ENCODE measurements at regions not wholly inside any gene's neighbourhood (a gene's known extent, or its start where the extent isn't known, plus 50 kb on each side); places are given as distances from the start of the nearest gene placed in this dataset.

DNA sequence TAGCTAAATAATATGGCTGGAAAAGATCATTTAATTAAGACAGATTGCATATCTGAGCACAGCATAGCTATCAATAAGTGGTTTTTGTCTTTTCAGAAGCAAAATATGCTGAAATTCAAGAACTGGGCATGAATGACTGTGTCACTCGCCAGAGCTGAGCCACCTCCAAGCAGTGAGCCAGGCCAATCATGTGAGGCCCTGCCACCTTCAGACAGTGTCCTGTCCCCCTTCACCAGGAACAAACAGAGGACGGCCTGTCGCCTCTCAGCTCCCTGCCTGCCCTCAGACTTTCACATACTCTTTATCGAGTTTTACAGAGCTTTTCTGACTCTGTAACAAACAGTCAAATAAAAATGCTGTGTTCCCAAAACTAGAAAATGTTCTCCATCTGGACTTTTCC lies 171.0 kb upstream of the TSC22D1 start:
- ChIA-PET POLR2A (no interaction called here), CTCF (no interaction called here)
- Histone ChIP-seq H3K27me3 (ENCODE audit: control insufficient read depth in 2 of 2, insufficient read depth in 2 of 2, low read length in 2 of 2) (no peaks in the 10 kb centered on the region), H3K9me3 (ENCODE audit: control insufficient read depth in 2 of 3, low read length in 3 of 3) (no peaks in the 10 kb centered on the region), H3K4me3 (ENCODE audit: low read length) (no peak overlapping the region), H3K36me3 (ENCODE audit: control insufficient read depth in 2 of 3, insufficient read depth in 3 of 3, low read length in 3 of 3) (no peaks in the 10 kb centered on the region), H3K4me1 (ENCODE audit: control insufficient read depth in 2 of 2, insufficient read depth in 2 of 2, low read length in 2 of 2) (no peaks in the 10 kb centered on the region), H3K27ac (ENCODE audit: low read depth, low read length) (no peak overlapping the region)
- H3K36me3 Mint-ChIP-seq, result no peaks in the 10 kb centered on the region
- H3K4me3 Mint-ChIP-seq, result no peak overlapping the region
- ATAC-seq, result no peak
- no peak for DNase-seq
- no peaks in the 10 kb centered on the region for H3K4me1 Mint-ChIP-seq
- peaks cover 0 to 16% (median 3%) of the 10 kb centered on the region in 5 donors for H3K27me3 Mint-ChIP-seq
- intact Hi-C loops (cut with micrococcal nuclease), result no loop called here
- peaks cover 0 to 10% (median 2%) of the 10 kb centered on the region in 11 donors for H3K9me3 Mint-ChIP-seq
- H3K27ac Mint-ChIP-seq, result no peak overlapping the region

DNA sequence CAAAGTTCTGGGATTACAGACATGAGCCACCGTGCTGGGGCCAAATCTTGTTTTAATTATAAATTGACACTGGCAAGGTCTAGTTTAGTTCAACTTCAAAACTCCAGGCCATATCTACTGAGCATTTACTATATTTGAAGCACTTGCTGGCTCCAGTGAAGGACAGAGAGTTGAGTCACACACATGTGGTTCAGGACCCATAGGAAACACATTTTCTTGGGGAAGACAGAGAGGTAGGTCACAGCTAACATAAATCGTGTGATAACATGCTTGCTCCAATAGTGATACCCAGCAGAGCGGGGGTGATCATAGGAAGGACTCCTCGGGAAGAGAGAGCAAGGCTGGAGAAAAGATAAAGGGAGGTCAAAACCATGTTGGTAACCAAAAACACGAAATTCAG lies 170.6 kb upstream of the TSC22D1 start:
- H3K36me3 Mint-ChIP-seq, result no peaks in the 10 kb centered on the region
- H3K27ac Mint-ChIP-seq, result no peak overlapping the region
- DNase-seq, result no peak
- peaks cover 0 to 16% (median 3%) of the 10 kb centered on the region in 5 donors for H3K27me3 Mint-ChIP-seq
- no peaks in the 10 kb centered on the region for H3K36me3 ChIP-seq (ENCODE audit: control insufficient read depth in 2 of 3, insufficient read depth in 3 of 3, low read length in 3 of 3)
- H3K4me1 Mint-ChIP-seq, result no peaks in the 10 kb centered on the region
- H3K9me3 ChIP-seq (ENCODE audit: control insufficient read depth in 2 of 3, low read length in 3 of 3), result no peaks in the 10 kb centered on the region
- ATAC-seq, result no peak
- intact Hi-C loops (cut with micrococcal nuclease), result no loop called here
- no peak overlapping the region for H3K27ac ChIP-seq (ENCODE audit: low read depth, low read length)
- POLR2A ChIA-PET, result no interaction called here
- CTCF ChIA-PET, result no interaction called here
- peaks cover 0 to 10% (median 2%) of the 10 kb centered on the region in 11 donors for H3K9me3 Mint-ChIP-seq
- H3K27me3 ChIP-seq (ENCODE audit: control insufficient read depth in 2 of 2, insufficient read depth in 2 of 2, low read length in 2 of 2), result no peaks in the 10 kb centered on the region
- H3K4me3 Mint-ChIP-seq, result no peak overlapping the region
- H3K4me3 ChIP-seq (ENCODE audit: low read length), result no peak overlapping the region
- H3K4me1 ChIP-seq (ENCODE audit: control insufficient read depth in 2 of 2, insufficient read depth in 2 of 2, low read length in 2 of 2), result no peaks in the 10 kb centered on the region

DNA sequence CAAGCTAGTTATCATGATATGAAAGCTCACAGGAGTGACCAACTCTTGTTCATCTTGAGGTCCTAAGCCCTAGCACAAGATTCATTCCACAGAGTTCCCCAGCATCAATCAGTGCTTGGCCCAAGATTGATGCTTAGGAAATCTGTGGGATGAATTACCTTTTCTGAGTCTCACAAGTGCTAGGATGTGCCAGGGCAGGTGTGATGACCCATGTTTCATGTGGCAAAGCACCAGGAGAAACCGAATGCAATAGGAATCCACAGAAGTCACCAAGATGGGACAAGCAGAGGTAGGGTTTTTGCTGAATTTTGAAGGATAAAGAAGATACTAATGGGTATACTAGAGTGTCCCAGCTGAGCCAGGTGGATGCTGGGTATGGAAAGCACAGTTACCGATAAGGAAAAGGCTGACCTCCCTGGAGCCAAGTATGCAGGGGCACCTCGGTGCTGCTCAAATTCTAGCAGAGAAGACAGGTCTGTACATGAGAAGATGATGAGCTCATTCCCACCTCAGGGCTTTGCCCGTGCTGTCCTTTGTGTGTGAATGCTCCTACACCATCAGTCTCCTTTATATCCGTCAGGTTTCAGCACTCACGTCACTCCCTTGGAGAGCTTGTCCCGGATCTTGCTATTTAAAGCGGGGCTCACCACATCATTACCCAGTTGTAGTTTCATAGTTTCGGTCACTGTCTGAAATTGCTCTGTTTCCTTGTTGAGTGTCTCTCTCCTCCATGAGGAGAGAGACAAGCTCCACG lies 168.9 kb upstream of the TSC22D1 start:
- ATAC-seq (no peak), DNase-seq (no peak)
- intact Hi-C loops (cut with micrococcal nuclease), result no loop called here
- H3K4me3 Mint-ChIP-seq, result no peak overlapping the region
- H3K4me1 Mint-ChIP-seq, result no peaks in the 10 kb centered on the region
- Histone ChIP-seq H3K36me3 (ENCODE audit: control insufficient read depth in 2 of 3, insufficient read depth in 3 of 3, low read length in 3 of 3) (no peaks in the 10 kb centered on the region), H3K9me3 (ENCODE audit: control insufficient read depth in 2 of 3, low read length in 3 of 3) (no peaks in the 10 kb centered on the region), H3K27me3 (ENCODE audit: control insufficient read depth in 2 of 2, insufficient read depth in 2 of 2, low read length in 2 of 2) (no peaks in the 10 kb centered on the region), H3K27ac (ENCODE audit: low read depth, low read length) (no peak overlapping the region), H3K4me1 (ENCODE audit: control insufficient read depth in 2 of 2, insufficient read depth in 2 of 2, low read length in 2 of 2) (no peaks in the 10 kb centered on the region), H3K4me3 (ENCODE audit: low read length) (no peak overlapping the region)
- H3K27ac Mint-ChIP-seq, result no peak overlapping the region
- POLR2A ChIA-PET, result no interaction called here
- peaks cover 0 to 10% (median 2%) of the 10 kb centered on the region in 11 donors for H3K9me3 Mint-ChIP-seq
- H3K36me3 Mint-ChIP-seq, result no peaks in the 10 kb centered on the region
- CTCF ChIA-PET, result no interaction called here
- H3K27me3 Mint-ChIP-seq, result peaks cover 0 to 16% (median 3%) of the 10 kb centered on the region in 5 donors

DNA sequence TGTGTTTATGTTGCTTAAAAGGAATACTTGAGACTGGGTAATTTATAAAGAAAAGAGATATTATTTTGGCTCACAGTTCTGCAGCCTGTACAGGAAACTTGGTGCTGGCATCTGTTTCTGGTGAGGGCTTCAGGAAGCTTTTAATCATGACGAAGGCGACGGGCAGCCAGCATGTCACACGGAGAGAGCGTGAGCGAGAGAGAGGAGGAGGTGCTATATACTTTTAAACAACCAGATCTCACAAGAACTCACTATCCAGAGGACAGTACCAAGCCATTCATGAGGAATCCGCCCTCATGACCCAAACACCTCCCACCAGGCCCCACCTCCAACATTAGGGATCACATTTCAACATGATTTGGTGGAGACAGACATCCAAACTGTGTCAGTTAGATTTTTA lies 163.4 kb upstream of the TSC22D1 start:
- Histone ChIP-seq H3K27ac (ENCODE audit: low read depth, low read length) (no peak overlapping the region), H3K4me1 (ENCODE audit: control insufficient read depth in 2 of 2, insufficient read depth in 2 of 2, low read length in 2 of 2) (no peaks in the 10 kb centered on the region), H3K36me3 (ENCODE audit: control insufficient read depth in 2 of 3, insufficient read depth in 3 of 3, low read length in 3 of 3) (no peaks in the 10 kb centered on the region), H3K4me3 (ENCODE audit: low read length) (no peak overlapping the region), H3K9me3 (ENCODE audit: control insufficient read depth in 2 of 3, low read length in 3 of 3) (no peaks in the 10 kb centered on the region), H3K27me3 (ENCODE audit: control insufficient read depth in 2 of 2, insufficient read depth in 2 of 2, low read length in 2 of 2) (no peaks in the 10 kb centered on the region)
- Mint-ChIP-seq H3K9me3 (peaks cover 0 to 9% (median 2%) of the 10 kb centered on the region in 11 donors), H3K27ac (no peak overlapping the region), H3K27me3 (peaks cover 0 to 5% (median 0%) of the 10 kb centered on the region in 5 donors), H3K36me3 (no peaks in the 10 kb centered on the region), H3K4me1 (no peaks in the 10 kb centered on the region), H3K4me3 (no peak overlapping the region)
- ATAC-seq (no peak), DNase-seq (no peak)
- intact Hi-C loops (cut with micrococcal nuclease), result no loop called here
- ChIA-PET CTCF (no interaction called here), POLR2A (no interaction called here)

DNA sequence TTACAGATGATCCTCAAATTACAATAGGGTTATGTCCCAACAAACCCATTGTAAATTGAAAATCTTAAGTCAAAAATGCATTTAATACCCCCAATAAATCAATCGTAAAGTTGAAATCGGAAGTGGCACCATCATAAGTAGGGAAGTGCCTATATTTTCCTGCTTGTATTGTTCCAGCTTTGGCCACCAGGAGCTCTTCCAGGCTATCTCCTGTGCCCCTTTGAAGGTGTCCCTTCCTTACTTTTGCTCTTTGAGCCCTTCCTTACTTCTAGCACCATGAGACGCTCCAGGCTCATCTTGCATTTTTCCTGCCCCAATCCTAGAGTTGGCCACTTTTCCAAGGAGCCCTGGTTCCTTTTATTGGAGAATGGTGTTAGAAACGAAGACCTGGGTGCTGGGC lies 163.0 kb upstream of the TSC22D1 start:
- Mint-ChIP-seq H3K36me3 (no peaks in the 10 kb centered on the region), H3K27me3 (peaks cover 0 to 5% (median 0%) of the 10 kb centered on the region in 5 donors), H3K4me3 (no peak overlapping the region), H3K4me1 (no peaks in the 10 kb centered on the region), H3K9me3 (peaks cover 0 to 9% (median 2%) of the 10 kb centered on the region in 11 donors), H3K27ac (no peak overlapping the region)
- H3K9me3 ChIP-seq (ENCODE audit: control insufficient read depth in 2 of 3, low read length in 3 of 3), result no peaks in the 10 kb centered on the region
- no peak overlapping the region for H3K4me3 ChIP-seq (ENCODE audit: low read length)
- H3K36me3 ChIP-seq (ENCODE audit: control insufficient read depth in 2 of 3, insufficient read depth in 3 of 3, low read length in 3 of 3), result no peaks in the 10 kb centered on the region
- H3K4me1 ChIP-seq (ENCODE audit: control insufficient read depth in 2 of 2, insufficient read depth in 2 of 2, low read length in 2 of 2), result no peaks in the 10 kb centered on the region
- POLR2A ChIA-PET, result no interaction called here
- no peak for ATAC-seq
- CTCF ChIA-PET, result no interaction called here
- H3K27ac ChIP-seq (ENCODE audit: low read depth, low read length), result no peak overlapping the region
- intact Hi-C loops (cut with micrococcal nuclease), result no loop called here
- DNase-seq, result no peak
- no peaks in the 10 kb centered on the region for H3K27me3 ChIP-seq (ENCODE audit: control insufficient read depth in 2 of 2, insufficient read depth in 2 of 2, low read length in 2 of 2)

DNA sequence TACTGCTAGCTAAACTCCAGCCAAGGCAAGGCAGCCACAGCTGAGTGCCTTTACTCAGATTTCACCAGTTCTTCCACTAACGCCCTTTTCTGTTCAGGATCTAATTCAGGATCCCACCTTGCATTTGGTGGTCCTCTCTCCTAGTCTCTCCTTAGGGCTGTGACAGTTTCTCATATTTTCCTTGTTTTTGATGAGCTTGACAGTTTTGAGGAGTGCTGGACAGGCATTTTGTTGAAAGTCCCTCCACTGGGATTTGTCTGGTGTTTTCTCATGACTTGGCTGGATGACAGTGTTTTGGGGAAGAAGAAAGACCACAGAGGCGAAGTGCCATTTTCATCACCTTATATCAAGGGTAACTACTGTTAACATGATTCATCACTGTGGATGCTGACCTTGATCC lies 162.3 kb upstream of the TSC22D1 start:
- H3K9me3 Mint-ChIP-seq, result peaks cover 0 to 3% (median 0%) of the 10 kb centered on the region in 11 donors
- ChIA-PET CTCF (no interaction called here), POLR2A (no interaction called here)
- H3K4me3 Mint-ChIP-seq, result no peak overlapping the region
- H3K4me1 Mint-ChIP-seq, result no peaks in the 10 kb centered on the region
- intact Hi-C loops (cut with micrococcal nuclease), result no loop called here
- H3K27me3 Mint-ChIP-seq, result peaks cover 0 to 5% (median 0%) of the 10 kb centered on the region in 5 donors
- no peaks in the 10 kb centered on the region for H3K36me3 Mint-ChIP-seq
- ATAC-seq (no peak), DNase-seq (no peak)
- Histone ChIP-seq H3K36me3 (ENCODE audit: control insufficient read depth in 2 of 3, insufficient read depth in 3 of 3, low read length in 3 of 3) (no peaks in the 10 kb centered on the region), H3K4me1 (ENCODE audit: control insufficient read depth in 2 of 2, insufficient read depth in 2 of 2, low read length in 2 of 2) (no peaks in the 10 kb centered on the region), H3K4me3 (ENCODE audit: low read length) (no peak overlapping the region), H3K9me3 (ENCODE audit: control insufficient read depth in 2 of 3, low read length in 3 of 3) (no peaks in the 10 kb centered on the region), H3K27ac (ENCODE audit: low read depth, low read length) (no peak overlapping the region), H3K27me3 (ENCODE audit: control insufficient read depth in 2 of 2, insufficient read depth in 2 of 2, low read length in 2 of 2) (no peaks in the 10 kb centered on the region)
- no peak overlapping the region for H3K27ac Mint-ChIP-seq

DNA sequence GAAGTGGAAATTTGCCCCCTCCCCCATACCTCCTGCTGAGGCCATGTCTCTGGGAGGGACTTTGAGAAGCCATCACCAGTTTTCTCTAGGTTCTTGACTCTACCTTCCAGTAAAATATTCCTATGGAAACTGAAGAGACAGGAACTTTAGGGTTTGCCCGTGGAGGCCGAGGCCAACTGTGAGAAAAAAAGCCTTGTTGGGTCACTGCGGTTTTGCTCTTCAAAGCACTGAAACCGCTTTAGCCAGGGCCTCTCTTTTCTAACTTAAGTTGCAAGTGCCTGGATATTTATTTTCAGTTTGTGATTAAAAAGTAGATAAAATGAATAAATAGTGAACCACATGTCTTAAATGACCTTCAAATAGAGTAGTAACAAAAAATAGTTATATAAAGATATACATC lies 159.7 kb upstream of the TSC22D1 start:
- Histone ChIP-seq H3K36me3 (ENCODE audit: control insufficient read depth in 2 of 3, insufficient read depth in 3 of 3, low read length in 3 of 3) (no peaks in the 10 kb centered on the region), H3K27ac (ENCODE audit: low read depth, low read length) (no peak overlapping the region), H3K4me1 (ENCODE audit: control insufficient read depth in 2 of 2, insufficient read depth in 2 of 2, low read length in 2 of 2) (no peaks in the 10 kb centered on the region), H3K9me3 (ENCODE audit: control insufficient read depth in 2 of 3, low read length in 3 of 3) (no peaks in the 10 kb centered on the region), H3K4me3 (ENCODE audit: low read length) (no peak overlapping the region), H3K27me3 (ENCODE audit: control insufficient read depth in 2 of 2, insufficient read depth in 2 of 2, low read length in 2 of 2) (no peaks in the 10 kb centered on the region)
- Mint-ChIP-seq H3K27ac (no peak overlapping the region), H3K9me3 (no peaks in the 10 kb centered on the region), H3K4me3 (no peak overlapping the region), H3K4me1 (no peaks in the 10 kb centered on the region), H3K36me3 (no peaks in the 10 kb centered on the region), H3K27me3 (peaks cover 0 to 10% (median 5%) of the 10 kb centered on the region in 5 donors)
- DNase-seq, result no peak
- no peak for ATAC-seq
- POLR2A ChIA-PET, result no interaction called here
- CTCF ChIA-PET, result no interaction called here
- intact Hi-C loops (cut with micrococcal nuclease), result no loop called here
